GM12878 (cell line): ENCODE measurements at regions not wholly inside any gene's neighbourhood (a gene's known extent, or its start where the extent isn't known, plus 50 kb on each side); places are given as distances from the start of the nearest gene placed in this dataset.

ENCODE experiments used
- ATAC-seq: fragments of 200-7000 bp; cut with Tn5 transposase; 3 replicates; pipeline ENCODE4 v1.9.1; 2020; ENCODE audit warnings: mild to moderate bottlenecking, moderate library complexity
- BruUV-seq: library from RNA; stranded (reverse); fragments of 400-500 nt; replicated peaks from 2 replicates; lab custom pipeline; 2021; lab: Mats Ljungman, UMichigan
- CTCF ChIA-PET: fragments of 300-600 bp; sonication (Branson Sonifier 250); formaldehyde crosslinking; extraction: SDS; loops from one replicate; lab custom pipeline; 2021; ENCODE audit warnings: inconsistent platforms; lab: Yijun Ruan, JAX
- POLR2A ChIA-PET: fragments of 350-600 bp; formaldehyde crosslinking; extraction: SDS; loops from one replicate; lab custom pipeline; 2021; ENCODE audit warnings: inconsistent platforms; lab: Charles Lee
- RAD21 ChIA-PET: fragments of 300-600 bp; sonication (Branson Sonifier 250); formaldehyde crosslinking; loops from one replicate; lab custom pipeline; 2023; ENCODE audit warnings: antibody characterized with exemption; ENCODE audit not compliant: unreplicated experiment; lab: Charles Lee
- SMC1A ChIA-PET: fragments of 300-600 bp; sonication (Branson Sonifier 250); formaldehyde crosslinking; loops from one replicate; lab custom pipeline; 2023; ENCODE audit not compliant: unreplicated experiment, uncharacterized antibody; lab: Charles Lee
- DNase-seq: peaks from one replicate; pipeline ENCODE4 v3.0.0-alpha.2; 2011; ENCODE audit warnings: low read depth, low spot score
- FAIRE-seq: peaks from 3 replicates; lab custom pipeline; 2011; peaks lifted over from hg19 to GRCh38; lab: Jason Lieb, UNC
- H2AFZ ChIP-seq: 2 replicates; pipeline ENCODE4 v1.6.0; 2011; ENCODE audit warnings: low read depth, low read length, control low read depth; ENCODE audit not compliant: control insufficient read depth
- H3K27ac ChIP-seq: 2 replicates; pipeline ENCODE4 v1.5.1; 2011; ENCODE audit warnings: control low read depth; ENCODE audit not compliant: control insufficient read depth, insufficient read depth
- H3K27me3 ChIP-seq, 2 experiments: replicated peaks in 1 of 2; 2 replicates each; pipeline versions ENCODE4 v1.6.0 to v1.6.1; 2011; ENCODE audit warnings: low read length in 1 of 2; ENCODE audit not compliant: control insufficient read depth in 2 of 2, insufficient read depth in 2 of 2
- H3K36me3 ChIP-seq, 2 experiments: 2 replicates each; pipeline ENCODE4 v1.5.1; 2011; ENCODE audit warnings: low read length in 1 of 2; ENCODE audit not compliant: control insufficient read depth in 2 of 2, insufficient read depth in 2 of 2
- H3K4me1 ChIP-seq: 2 replicates; pipeline ENCODE4 v1.6.1; 2011; ENCODE audit warnings: mild to moderate bottlenecking, low read length, moderate library complexity, mixed read lengths; ENCODE audit not compliant: control insufficient read depth, insufficient read depth
- H3K4me2 ChIP-seq: 2 replicates; pipeline ENCODE4 v1.6.0; 2011; ENCODE audit warnings: control low read depth; ENCODE audit not compliant: control insufficient read depth, insufficient read depth
- H3K4me3 ChIP-seq: fragments of 200-600 bp; sonication (generic); 2 replicates; pipeline ENCODE4 v1.5.1; 2016
- H3K79me2 ChIP-seq: 2 replicates; pipeline ENCODE4 v1.6.0; 2011; ENCODE audit warnings: low read length; ENCODE audit not compliant: control insufficient read depth, insufficient read depth
- H3K9ac ChIP-seq: 2 replicates; pipeline ENCODE4 v1.8.0; 2011; ENCODE audit warnings: low read length, control low read depth, mixed read lengths; ENCODE audit not compliant: control insufficient read depth, insufficient read depth
- H3K9me3 ChIP-seq: replicated peaks from 3 replicates; pipeline ENCODE4 v1.5.1; 2011; ENCODE audit warnings: mild to moderate bottlenecking, low read length; ENCODE audit not compliant: control insufficient read depth, insufficient read depth
- H4K20me1 ChIP-seq: 2 replicates; pipeline ENCODE4 v1.6.0; 2011; ENCODE audit not compliant: control insufficient read depth, insufficient read depth
- CBX5 ChIP-seq: sonication (generic); IDR thresholded peaks from 2 replicates; pipeline ENCODE4 v1.6.1; 2016; ENCODE audit warnings: low read depth, moderate library complexity, mild to moderate bottlenecking, inconsistent platforms
- DPF2 ChIP-seq: fragments of 450-650 bp; IDR thresholded peaks from 2 replicates; pipeline ENCODE4 v1.6.1; 2017; ENCODE audit warnings: mild to moderate bottlenecking
- EZH2 ChIP-seq: IDR thresholded peaks from 2 replicates; pipeline ENCODE4 v1.6.1; 2012; ENCODE audit warnings: low read depth, mild to moderate bottlenecking, control low read depth, inconsistent platforms, low read length, borderline replicate concordance; ENCODE audit not compliant: control insufficient read depth
- GABPA ChIP-seq: IDR thresholded peaks from 2 replicates; pipeline ENCODE4 v1.6.1; 2014; ENCODE audit warnings: antibody characterized with exemption, low read depth, mild to moderate bottlenecking, inconsistent platforms
- MYC ChIP-seq: IDR thresholded peaks from 2 replicates; pipeline ENCODE4 v1.6.1; 2011; ENCODE audit warnings: mild to moderate bottlenecking, low read length, moderate library complexity, inconsistent platforms; ENCODE audit not compliant: insufficient read depth, insufficient replicate concordance, insufficient read length, severe bottlenecking
- NFIC ChIP-seq: IDR thresholded peaks from 2 replicates; pipeline ENCODE4 v1.6.1; 2012; ENCODE audit warnings: low read depth, mild to moderate bottlenecking, inconsistent platforms, low read length, moderate library complexity
- NFXL1 ChIP-seq: fragments of 450-650 bp; IDR thresholded peaks from 2 replicates; pipeline ENCODE4 v1.6.1; 2017; ENCODE audit warnings: antibody characterized with exemption, mild to moderate bottlenecking, borderline replicate concordance
- NR2C2 ChIP-seq: IDR thresholded peaks from 2 replicates; pipeline ENCODE4 v1.6.1; 2011; ENCODE audit warnings: borderline replicate concordance, low read depth; ENCODE audit not compliant: control insufficient read depth, insufficient read length
- NRF1 ChIP-seq: conservative IDR thresholded peaks from 2 replicates; pipeline ENCODE4 v1.6.1; 2011; ENCODE audit warnings: mild to moderate bottlenecking, low read depth, low read length, improper control_type of control experiment
- RAD21 ChIP-seq: IDR thresholded peaks from 2 replicates; pipeline ENCODE4 v1.6.1; 2011; ENCODE audit warnings: mild to moderate bottlenecking, low read depth, low read length, moderate library complexity; ENCODE audit not compliant: insufficient read depth
- RB1 ChIP-seq: fragments of 450-650 bp; formaldehyde crosslinking; IDR thresholded peaks from 2 replicates; pipeline ENCODE4 v1.6.1; 2017; ENCODE audit warnings: mild to moderate bottlenecking, borderline replicate concordance
- SIX5 ChIP-seq: IDR thresholded peaks from 2 replicates; pipeline ENCODE4 v1.6.1; 2011; ENCODE audit warnings: mild to moderate bottlenecking, low read depth, low read length, moderate library complexity; ENCODE audit not compliant: severe bottlenecking
- SP1 ChIP-seq: IDR thresholded peaks from one replicate; pipeline ENCODE4 v1.6.1; 2011; ENCODE audit warnings: low read depth, low read length
- SREBF2 ChIP-seq: IDR thresholded peaks from 2 replicates; pipeline ENCODE4 v1.6.1; 2012; ENCODE audit warnings: mild to moderate bottlenecking, low read length
- WGBS: methylation state at CpG from one replicate; pipeline ENCODE4 v1.1.6; 2016; ENCODE audit warnings: low lambda C conversion rate; ENCODE audit not compliant: insufficient replicate concordance, insufficient coverage; ENCODE audit errors: missing lambda C conversion rate; 5-methylcytosine and 5-hydroxymethylcytosine counted together
- in situ Hi-C: fragments of 300-500 bp; cut with MboI; formaldehyde crosslinking; loops from 9 replicates; pipeline ENCODE4 v1.14.3; 2018; ENCODE audit warnings: mixed read lengths
- intact Hi-C: fragments of 100-400 bp; cut with micrococcal nuclease; formaldehyde crosslinking; loops from one replicate; pipeline ENCODE4 v1.14.2; 2022; ENCODE audit not compliant: unreplicated experiment
- TF ChIP-seq, protein P1 (sequence below): IDR thresholded peaks from 2 replicates; pipeline ENCODE4 v1.6.1; 2011; ENCODE audit warnings: low read depth, mild to moderate bottlenecking, low read length, moderate library complexity, borderline replicate concordance; ENCODE audit errors: extremely low read depth
- TF ChIP-seq, protein P2 (sequence below): IDR thresholded peaks from 2 replicates; pipeline ENCODE4 v1.6.1; 2012; ENCODE audit warnings: improper control_type of control experiment, low read depth, low read length; ENCODE audit not compliant: insufficient replicate concordance
- TF ChIP-seq, protein P3 (sequence below): fragments of 450-650 bp; formaldehyde crosslinking; IDR thresholded peaks from 2 replicates; pipeline ENCODE4 v1.4.0; 2022; ENCODE audit warnings: mild to moderate bottlenecking, moderate library complexity

DNA sequence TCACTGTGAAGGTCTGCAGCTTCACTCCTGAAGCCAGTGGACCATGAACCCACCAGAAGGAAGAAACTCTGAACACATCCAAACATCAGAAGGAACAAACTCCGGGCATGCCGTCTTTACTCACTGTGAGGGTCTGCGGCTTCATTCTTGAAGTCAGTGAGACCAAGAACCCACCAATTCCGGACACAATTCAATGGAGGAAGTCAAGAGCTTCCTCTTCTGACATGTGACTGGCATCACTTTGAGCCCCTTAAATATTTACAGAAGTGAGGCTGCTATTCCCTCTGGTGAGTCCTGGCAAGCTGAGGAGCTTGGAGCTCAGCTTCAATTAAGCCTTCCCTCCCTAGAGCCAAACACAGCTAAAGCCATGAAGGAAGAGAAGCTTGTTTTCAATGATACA is 103.5 kb upstream of the SRD5A3 start:
- FAIRE-seq (no peak), ATAC-seq (no peak), DNase-seq (no peak)
- SMC1A ChIA-PET, result interaction anchor here (0.9 kb wide), 1 partner anchor 20 kb away, joined by 3 read pairs; no protein-coding TSS in a partner anchor
- intact Hi-C loops (no loop called here), in situ Hi-C loops (no loop called here)
- Histone ChIP-seq H3K27ac (no peak overlapping the region), H3K27me3 (no peaks in the 10 kb centered on the region), H3K4me1 (no peaks in the 10 kb centered on the region), H2AFZ (no peak overlapping the region), H3K9ac (no peak overlapping the region), H3K4me3 (no peak overlapping the region), H3K79me2 (no peaks in the 10 kb centered on the region), H3K4me2 (no peak overlapping the region), H3K9me3 (no peaks in the 10 kb centered on the region; the same call in 2 of the 3 replicates), H3K36me3 (no peaks in the 10 kb centered on the region), H4K20me1 (no peaks in the 10 kb centered on the region)
- WGBS, result 16% methylated on average over 4 of the region's 4 CpGs
- CTCF ChIA-PET, result no interaction called here
- RAD21 ChIA-PET, result no interaction called here
- POLR2A ChIA-PET, result no interaction called here
- no TSS peak for BruUV-seq
- TF ChIP-seq EZH2 (no peak), GABPA (no peak), MYC (no peak), RB1 (no peak), NFIC (no peak), DPF2 (no peak), NFXL1 (no peak), CBX5 (no peak), NRF1 (no peak), SIX5 (no peak), SREBF2 (no peak), SP1 (no peak), RAD21 (no peak), NR2C2 (no peak)
- TF ChIP-seq, protein P1, sequence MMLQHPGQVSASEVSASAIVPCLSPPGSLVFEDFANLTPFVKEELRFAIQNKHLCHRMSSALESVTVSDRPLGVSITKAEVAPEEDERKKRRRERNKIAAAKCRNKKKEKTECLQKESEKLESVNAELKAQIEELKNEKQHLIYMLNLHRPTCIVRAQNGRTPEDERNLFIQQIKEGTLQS, result no peak
- TF ChIP-seq, protein P2, sequence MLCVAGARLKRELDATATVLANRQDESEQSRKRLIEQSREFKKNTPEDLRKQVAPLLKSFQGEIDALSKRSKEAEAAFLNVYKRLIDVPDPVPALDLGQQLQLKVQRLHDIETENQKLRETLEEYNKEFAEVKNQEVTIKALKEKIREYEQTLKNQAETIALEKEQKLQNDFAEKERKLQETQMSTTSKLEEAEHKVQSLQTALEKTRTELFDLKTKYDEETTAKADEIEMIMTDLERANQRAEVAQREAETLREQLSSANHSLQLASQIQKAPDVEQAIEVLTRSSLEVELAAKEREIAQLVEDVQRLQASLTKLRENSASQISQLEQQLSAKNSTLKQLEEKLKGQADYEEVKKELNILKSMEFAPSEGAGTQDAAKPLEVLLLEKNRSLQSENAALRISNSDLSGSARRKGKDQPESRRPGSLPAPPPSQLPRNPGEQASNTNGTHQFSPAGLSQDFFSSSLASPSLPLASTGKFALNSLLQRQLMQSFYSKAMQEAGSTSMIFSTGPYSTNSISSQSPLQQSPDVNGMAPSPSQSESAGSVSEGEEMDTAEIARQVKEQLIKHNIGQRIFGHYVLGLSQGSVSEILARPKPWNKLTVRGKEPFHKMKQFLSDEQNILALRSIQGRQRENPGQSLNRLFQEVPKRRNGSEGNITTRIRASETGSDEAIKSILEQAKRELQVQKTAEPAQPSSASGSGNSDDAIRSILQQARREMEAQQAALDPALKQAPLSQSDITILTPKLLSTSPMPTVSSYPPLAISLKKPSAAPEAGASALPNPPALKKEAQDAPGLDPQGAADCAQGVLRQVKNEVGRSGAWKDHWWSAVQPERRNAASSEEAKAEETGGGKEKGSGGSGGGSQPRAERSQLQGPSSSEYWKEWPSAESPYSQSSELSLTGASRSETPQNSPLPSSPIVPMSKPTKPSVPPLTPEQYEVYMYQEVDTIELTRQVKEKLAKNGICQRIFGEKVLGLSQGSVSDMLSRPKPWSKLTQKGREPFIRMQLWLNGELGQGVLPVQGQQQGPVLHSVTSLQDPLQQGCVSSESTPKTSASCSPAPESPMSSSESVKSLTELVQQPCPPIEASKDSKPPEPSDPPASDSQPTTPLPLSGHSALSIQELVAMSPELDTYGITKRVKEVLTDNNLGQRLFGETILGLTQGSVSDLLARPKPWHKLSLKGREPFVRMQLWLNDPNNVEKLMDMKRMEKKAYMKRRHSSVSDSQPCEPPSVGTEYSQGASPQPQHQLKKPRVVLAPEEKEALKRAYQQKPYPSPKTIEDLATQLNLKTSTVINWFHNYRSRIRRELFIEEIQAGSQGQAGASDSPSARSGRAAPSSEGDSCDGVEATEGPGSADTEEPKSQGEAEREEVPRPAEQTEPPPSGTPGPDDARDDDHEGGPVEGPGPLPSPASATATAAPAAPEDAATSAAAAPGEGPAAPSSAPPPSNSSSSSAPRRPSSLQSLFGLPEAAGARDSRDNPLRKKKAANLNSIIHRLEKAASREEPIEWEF, result no peak
- TF ChIP-seq, protein P3, sequence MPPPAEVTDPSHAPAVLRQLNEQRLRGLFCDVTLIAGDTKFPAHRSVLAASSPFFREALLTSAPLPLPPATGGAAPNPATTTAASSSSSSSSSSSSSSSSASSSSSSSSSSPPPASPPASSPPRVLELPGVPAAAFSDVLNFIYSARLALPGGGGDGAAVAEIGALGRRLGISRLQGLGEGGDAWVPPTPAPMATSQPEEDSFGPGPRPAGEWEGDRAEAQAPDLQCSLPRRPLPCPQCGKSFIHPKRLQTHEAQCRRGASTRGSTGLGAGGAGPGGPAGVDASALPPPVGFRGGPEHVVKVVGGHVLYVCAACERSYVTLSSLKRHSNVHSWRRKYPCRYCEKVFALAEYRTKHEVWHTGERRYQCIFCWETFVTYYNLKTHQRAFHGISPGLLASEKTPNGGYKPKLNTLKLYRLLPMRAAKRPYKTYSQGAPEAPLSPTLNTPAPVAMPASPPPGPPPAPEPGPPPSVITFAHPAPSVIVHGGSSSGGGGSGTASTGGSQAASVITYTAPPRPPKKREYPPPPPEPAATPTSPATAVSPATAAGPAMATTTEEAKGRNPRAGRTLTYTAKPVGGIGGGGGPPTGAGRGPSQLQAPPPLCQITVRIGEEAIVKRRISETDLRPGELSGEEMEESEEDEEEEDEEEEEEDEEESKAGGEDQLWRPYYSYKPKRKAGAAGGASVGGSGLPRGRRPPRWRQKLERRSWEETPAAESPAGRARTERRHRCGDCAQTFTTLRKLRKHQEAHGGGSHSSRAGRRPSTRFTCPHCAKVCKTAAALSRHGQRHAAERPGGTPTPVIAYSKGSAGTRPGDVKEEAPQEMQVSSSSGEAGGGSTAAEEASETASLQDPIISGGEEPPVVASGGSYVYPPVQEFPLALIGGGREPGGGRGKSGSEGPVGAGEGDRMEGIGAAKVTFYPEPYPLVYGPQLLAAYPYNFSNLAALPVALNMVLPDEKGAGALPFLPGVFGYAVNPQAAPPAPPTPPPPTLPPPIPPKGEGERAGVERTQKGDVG (CRISPR knock-in tag), result no peak
